ENCODE measurements at regions not wholly inside any gene's neighbourhood (a gene's known extent, or its start where the extent isn't known, plus 50 kb on each side); places are given as distances from the start of the nearest gene placed in this dataset.

DNA sequence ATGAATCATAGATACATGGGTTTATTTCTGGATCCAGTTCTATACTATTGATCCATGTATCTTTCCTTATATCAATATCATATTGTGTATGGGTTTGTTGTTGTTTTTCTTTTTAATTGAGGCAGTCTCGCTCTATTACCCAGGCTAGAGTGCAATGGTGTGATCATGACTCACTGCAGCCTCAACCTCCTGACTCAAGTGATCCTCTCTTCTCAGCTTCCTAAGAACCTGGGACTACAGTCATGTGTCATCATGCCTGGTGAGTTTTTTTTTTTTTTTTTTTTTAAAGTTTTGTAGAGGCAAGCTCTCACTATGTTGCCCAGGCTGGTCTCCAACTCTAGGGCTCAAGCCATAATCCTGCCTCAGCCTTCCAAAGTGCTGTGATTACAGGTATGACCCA is 1589.4 kb upstream of the TENM4 start:
- DNase-seq (ENCODE audit: low read depth in 2 of 2), result no peak

DNA sequence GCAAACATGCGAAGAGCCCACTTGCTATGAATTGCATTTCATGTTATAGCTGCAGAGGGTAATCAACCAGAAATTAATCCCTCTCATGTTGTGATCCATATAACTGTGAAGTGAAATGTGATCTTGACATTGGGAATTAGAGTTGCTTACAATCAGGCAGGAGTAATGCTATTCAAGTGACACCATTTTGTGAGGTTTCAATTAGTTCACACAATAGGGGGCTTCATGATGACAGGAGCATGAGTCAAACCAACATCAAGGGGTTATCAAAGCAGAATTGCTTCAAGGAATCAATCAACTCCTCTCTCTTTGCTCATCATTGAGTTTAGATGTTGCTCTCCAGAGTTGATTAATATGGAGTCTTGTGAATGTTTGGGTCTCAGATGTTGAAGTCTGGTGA is 1585.2 kb upstream of the TENM4 start:
- DNase-seq (ENCODE audit: low read depth in 2 of 2), result no peak

DNA sequence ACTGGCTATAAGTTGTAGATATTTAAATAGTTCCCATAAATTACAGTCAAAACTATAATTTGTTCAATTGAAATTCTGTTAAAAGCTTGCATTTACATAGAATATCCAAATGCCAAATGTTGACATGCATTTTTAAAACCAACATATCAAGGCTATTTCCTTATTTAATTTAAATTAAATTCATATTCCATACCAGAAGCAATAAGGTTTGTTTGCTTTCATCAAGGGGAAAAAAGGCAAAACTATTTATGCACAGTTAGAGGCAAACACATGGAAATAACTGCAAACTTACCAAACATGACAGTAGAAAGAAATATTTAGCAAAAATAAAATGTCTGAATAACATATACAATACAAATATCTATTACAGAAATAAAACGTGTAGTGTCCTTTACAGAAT is 1581.2 kb upstream of the TENM4 start:
- no peak for DNase-seq (ENCODE audit: low read depth in 2 of 2)

DNA sequence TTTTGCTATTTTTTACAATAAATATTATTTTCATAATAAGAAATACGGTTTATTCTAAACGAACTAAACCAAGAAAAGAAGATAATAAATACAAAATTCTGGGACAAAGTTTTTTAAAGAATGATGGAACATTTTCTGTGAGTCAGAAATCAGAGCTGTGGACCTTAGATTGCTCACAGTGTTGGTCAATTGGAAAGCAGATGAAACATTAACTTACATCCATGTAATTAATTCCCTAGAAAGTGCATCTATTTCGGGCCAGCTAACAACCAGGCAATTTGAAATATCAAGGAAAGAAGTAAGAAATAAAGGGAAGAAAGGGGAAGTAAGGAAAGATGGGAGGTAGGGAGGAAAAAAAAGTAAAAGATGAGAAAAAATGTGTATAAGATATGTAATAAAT is 1569.8 kb upstream of the TENM4 start:
- DNase-seq (ENCODE audit: low read depth in 2 of 2), result no peak

DNA sequence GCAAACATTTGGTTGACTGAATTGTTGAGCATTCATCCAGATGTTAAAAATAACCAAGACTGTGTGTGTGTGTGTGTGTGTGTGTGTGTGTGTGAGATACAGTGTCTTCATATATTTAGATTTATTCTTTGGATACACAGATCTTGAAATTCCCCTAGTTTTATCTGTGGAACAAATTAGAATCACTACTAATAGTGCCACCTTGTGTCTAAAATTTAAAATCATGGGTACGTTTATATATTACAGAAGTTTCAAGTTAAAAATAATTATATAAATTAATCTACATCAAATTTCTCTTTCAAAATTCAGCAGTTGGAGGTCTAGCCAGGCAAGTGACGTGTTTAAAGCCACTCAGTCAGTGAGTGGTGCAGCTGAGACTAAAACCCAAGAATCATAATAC is 1566.2 kb upstream of the TENM4 start:
- peak in 1 of 2 experiments; percentile 37 for DNase-seq (ENCODE audit: low read depth in 2 of 2)

DNA sequence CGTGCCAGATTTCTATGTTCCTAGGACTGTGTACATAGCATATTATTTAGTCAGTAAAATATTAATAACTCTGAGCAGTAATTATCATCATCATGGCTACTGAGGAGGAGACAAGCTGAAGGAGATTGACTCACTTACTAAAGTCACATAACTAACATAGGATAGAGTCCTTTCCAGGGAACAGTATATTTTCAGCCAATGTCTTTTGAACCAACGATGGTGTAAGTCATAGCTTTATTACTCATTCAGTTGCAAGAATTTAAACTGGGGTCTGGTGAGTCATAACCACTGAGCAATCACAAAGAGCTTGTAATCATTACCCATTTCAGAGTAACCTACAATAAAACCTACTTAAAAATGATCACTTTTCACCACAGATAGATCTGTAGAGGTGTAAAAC is 1564.8 kb upstream of the TENM4 start:
- peak; percentile 74 to 75 for DNase-seq (ENCODE audit: low read depth in 2 of 2)

DNA sequence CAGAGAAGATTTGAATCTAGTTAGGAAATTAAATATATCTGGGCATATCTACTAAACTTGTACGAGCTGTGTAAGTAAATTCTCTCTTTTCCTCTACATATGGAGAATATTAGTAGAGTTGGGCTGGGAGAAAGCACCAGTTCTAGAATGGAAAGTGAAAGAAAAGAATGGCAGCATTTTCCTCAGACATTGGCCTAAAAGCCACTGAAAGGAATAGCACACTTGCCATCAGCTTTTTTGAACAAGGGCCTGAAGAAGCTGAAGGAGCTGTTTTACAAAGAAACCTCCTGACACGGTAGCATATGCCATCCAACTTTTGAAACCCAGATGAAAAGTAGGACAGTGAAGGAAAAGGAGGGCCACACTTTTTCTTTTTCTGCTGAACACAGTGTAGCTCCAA is 1563.7 kb upstream of the TENM4 start:
- DNase-seq (ENCODE audit: low read depth in 2 of 2), result no peak

DNA sequence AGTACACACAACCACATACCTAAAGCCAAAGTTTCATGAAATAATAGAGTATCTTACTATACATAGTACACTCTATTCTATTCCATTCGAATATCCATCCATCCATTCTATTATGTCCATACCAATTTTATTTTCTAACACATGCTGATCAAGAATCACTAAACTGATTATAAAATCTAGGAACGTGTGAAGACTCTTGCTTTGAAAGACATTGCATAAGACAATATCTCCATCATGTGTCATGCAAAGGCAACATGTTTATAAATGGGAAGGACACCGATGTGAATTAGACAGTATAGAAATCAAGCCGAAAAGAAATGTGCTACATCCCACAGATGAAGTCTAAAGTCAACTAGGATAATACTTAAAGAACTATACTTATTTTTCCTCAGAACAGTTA is 1561.5 kb upstream of the TENM4 start:
- no peak for DNase-seq (ENCODE audit: low read depth in 2 of 2)

DNA sequence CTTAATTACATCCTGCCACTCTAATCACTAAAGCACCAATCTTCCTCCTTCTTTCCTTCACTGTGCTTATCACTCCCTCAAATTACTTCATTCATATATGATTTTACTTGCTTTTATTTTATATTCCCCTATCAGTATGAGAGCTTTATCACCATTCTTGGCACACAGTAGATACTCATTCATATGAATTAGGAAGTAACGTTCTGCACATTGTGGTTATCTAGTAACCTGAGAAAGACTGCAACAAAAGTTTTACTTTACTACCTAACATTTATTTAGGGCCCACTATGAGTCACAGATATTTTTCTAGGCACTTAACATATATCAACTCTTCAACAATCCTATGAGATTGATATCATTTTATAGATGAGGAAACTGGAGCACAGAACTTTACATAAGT is 1559.9 kb upstream of the TENM4 start:
- DNase-seq (ENCODE audit: low read depth in 2 of 2), result no peak

DNA sequence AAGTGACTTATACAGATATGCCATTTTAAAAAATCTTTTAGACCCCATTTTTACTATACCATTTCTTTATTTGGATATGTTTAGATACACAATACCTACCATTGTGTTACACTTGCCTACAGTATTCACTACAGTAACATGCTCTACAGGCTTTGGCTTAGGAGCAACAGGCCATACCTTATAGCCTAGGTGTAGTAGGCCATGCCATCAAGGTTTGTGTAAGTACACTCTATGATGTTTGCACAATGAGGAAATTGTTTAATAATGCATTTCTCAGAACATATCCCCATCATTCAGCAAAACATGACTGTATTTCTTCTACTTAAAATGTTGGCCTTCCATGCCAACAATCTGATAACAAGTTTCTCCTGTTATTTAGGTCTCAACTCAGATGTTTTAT is 1559.5 kb upstream of the TENM4 start:
- no peak for DNase-seq (ENCODE audit: low read depth in 2 of 2)

DNA sequence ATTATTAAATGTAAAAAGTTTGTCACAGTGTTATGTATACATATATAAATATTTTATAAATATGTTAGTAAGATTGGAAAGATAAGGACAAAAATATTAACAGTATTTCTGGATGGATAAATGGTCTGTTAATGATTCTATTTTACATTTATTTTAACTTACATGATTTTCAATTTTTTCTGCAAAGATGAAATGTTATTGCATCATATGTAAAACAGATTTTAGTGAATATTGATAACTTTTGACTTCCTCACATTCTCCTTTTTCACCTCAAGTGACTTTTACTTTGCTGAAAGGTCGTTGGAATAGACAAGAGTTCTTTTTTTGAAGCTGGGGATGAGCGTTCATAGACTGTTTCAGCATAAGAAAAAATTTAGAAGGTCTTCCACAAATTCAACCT is 1554.7 kb upstream of the TENM4 start:
- no peak for DNase-seq (ENCODE audit: low read depth in 2 of 2)

DNA sequence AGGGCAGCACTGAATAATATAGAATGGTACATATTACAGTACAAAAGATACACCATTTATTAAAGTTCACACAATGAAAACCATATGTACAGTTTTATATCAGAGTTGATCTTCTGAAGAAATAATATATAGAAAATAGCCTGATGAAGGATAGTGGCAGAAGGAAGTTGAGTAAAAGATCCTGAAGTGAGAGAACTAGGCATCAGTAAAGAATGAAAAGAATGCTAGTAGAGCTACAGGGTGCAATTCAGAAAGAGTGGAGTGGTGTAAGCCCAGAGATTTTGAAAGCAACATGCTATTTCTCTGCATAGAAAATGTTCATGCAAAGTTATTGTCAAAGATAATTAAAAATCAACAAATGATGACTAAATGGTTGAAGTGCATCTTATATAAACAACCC is 1552.7 kb upstream of the TENM4 start:
- peak; percentile 32 to 34 for DNase-seq (ENCODE audit: low read depth in 2 of 2)

DNA sequence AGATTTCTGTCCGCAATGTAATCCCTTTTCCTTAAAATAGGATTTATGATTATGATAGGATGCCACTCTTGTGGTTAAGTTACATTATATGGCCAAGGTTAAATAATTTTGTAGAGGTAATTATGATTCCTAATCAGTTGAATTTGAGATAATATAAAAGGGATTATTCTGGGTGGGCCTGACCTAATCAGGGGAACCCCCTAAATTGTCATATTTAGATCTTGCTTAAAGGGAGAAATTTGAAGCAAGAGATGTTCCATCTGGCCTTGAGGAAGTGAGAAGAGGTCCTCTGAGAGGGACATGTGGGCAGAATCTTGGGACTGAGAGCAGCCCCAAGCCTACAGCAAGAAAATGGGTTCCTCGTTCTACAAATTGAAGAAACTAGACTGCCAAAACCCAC is 1550.1 kb upstream of the TENM4 start:
- DNase-seq (ENCODE audit: low read depth in 2 of 2), result no peak

DNA sequence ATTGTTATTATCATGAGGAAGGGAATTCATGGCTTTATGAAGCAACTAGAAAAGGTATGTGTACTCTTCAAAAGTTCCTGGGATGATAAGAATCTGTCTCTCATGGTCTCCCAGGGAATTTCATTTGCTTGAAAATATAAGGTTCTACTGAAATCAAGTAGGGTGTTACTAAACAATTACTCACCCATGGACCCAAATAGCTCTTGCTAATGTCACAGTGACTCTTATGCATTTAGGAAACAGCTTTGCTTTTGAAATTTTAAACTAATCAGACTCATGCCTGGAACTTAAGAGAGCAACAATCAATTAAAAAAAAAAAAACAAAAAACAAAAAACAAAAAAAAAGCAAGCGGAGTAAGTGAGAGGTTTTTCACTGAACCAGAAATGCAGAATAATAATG is 1546.3 kb upstream of the TENM4 start:
- no peak for DNase-seq (ENCODE audit: low read depth in 2 of 2)

DNA sequence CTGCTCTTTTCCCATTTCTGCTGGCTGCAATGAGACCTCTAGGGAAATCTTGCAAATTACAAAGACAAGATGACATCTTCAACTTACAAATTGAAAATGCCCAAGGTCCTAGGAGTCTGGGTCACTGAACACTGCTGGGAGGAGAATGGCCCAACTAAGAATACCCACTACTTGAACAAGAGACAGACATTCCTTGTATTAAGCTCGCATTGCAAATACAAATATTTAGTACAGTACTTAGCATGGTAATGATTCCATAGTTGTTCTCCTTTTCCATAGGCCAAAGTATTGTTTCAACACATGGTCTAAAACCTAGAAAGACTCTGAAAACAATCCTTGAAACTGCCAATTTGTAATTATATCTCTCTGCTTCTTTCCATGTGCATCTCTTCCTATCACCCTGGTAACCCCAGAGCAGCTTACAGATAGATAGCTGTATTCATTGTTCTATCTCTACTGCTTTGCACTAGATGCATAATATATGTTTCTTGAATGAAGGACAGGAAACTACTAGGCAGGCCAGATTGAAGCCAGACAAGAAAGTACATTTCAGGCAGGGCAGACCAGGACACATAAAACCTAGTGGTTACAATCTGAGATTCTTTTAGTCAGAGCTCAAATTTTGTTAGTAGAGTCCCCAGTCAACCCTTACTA is 1545.7 kb upstream of the TENM4 start:
- DNase-seq (ENCODE audit: low read depth in 2 of 2), result no peak

DNA sequence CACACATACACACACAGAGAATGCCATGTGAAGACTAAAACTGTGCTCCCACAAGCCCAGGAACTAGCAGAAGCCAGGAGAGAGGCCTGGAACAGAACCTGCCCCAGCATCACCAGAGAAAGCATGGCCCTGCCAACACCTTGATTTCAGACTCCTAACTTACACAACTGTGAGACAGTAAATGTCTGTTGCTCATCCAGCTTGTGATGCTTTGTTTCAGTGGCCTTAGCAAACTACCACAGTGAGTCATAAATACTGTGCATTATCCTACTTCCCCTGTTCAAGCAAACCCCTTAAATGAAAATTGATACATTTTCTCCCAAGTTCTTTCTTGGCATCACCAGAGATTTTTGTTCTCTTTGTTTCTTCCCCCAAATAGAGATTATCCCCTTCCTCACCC is 1539.4 kb upstream of the TENM4 start:
- no peak for DNase-seq (ENCODE audit: low read depth in 2 of 2)

DNA sequence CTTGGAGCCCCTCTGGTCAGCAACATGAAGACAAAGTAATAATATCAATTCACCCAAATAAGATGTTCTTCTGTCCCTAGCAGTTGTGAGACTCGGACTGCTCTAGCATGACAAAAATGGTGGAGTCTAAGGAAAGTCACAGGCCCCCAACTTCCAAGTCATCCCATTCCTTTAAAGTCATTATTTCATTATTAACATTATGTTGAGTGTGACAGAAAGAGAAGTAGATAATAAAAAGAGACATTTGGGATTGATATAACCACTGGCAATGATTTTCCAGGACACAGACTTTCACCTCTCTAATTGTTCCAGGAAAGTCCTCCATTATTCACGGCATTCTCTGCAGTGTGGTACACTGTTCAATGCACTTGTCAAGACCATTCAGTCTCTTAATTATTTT is 1533.0 kb upstream of the TENM4 start:
- DNase-seq (ENCODE audit: low read depth in 2 of 2), result no peak

DNA sequence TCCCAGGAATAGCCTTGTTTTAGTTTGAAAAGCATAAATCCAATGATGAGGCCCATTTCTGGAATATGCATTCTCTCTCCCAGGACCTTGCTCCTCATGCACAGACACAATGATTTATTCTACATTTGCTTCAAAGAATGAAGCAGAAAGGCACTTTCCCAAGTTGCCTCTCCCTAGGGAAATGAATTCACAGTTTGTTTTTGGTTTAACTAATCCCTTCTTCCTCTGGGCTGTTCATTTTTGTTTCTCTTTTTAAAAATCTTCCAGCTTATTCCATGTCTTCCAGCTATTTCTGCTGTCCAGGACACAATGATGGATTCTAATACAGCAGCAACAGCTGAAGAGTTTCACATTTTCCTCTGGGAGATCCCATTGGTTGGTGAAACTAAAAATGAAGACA is 1529.2 kb upstream of the TENM4 start:
- peak; percentile 29 to 31 for DNase-seq (ENCODE audit: low read depth in 2 of 2)

DNA sequence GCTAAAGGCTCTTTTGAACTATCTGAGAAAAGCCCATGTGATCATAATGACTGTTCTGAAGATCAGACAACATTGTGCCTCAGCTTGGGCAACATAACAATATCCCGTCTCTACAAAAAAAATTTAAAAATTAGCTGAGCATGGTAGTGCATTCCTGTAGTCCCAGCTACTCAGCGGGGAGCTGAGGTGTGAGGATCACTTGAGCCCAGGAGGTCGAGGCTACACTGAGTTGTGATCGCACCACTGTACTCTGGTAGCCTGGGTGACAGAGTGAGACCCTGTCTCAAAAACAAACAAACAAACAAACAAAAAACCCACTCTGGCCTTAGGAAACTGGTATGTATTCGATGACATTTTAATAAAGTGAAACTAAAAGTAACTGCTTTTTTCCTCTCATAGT is 1526.8 kb upstream of the TENM4 start:
- DNase-seq (ENCODE audit: low read depth in 2 of 2), result no peak

DNA sequence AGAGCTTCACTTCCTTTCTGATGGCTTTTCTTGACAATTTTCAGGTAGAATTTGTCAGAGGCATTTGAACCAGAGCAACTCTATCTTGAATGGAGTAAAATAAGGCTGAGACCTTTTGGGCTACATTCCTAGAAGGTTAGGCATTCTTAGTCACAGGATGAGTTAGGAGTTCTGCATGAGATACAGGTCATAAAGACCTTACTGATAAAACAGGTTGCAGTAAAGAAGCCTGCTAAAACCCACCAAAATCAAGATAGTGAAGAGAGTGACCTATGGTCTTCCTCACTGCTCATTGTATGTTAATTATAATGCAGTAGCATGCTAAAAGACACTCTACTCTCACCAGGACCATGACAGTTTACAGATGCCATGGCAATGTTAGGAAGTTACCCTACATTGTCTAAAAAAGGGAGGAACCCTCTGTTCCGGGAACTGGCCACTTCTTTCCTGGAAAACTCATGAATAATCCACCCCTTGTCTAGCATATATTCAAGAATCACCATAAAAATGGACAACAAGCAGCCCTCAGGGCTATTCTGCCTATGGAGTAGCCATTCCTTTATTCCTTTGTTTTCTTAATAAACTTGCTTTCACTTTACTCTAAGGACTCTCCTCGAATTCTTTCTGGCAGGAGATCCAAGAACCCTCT is 1519.7 kb upstream of the TENM4 start:
- no peak for DNase-seq (ENCODE audit: low read depth in 2 of 2)

DNA sequence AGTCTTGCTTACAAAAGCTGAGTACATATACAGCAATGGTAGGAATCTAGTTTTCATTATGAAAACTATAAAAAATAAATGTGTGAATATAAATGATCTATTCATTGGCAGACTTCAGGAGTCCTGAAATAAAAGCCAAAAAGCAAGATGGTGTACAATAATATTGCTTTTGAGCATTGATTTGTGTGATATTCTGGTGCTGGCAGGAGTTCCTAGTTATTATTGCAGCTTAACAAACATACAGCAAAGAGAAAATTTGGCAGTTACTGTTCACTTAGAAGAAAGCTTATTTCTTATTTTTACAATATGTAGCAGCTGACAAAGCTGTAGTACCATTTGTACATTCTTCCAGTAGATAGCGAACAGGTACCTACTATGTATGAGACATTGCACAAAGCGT is 1518.9 kb upstream of the TENM4 start:
- DNase-seq (ENCODE audit: low read depth in 2 of 2), result no peak

DNA sequence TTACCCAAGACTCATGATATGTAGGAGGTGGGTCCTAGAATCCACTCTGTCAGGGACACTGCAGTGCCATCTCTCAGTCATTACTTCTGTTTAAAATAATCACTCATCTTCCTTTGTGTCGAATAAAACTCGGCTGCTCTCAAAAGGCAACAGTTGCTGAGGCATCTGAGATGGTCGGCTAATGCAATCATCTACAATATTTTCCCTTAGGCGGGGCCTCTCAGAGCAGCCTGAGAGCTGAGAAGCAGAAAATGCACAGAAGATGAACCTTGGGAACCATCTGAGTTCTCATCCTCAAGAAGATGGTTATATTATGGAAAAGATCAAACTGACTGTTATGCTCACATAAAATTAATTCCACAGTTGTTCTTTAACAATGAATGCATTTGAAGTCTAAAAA is 1518.2 kb upstream of the TENM4 start:
- DNase-seq (ENCODE audit: low read depth in 2 of 2), result peak; percentile 30 to 31

DNA sequence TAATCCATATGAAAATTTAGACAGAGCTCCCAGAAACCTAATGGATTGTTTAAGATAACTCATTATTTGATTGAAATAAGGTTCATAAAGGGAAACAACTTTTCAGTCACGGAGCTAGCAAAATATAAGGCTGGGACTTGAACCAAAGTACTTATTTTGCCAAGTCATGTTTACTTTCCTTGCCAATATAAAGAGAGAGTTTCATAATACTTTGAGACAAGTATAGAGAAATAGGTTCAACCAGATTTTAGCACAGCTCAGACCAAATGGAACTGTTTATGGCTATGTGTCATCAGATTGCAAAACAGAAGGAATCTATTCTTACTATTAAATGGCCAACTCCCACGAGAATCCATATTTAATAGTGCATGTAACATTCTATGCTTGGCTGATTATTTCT is 1517.5 kb upstream of the TENM4 start:
- DNase-seq (ENCODE audit: low read depth in 2 of 2), result peak; percentile 90 to 92

DNA sequence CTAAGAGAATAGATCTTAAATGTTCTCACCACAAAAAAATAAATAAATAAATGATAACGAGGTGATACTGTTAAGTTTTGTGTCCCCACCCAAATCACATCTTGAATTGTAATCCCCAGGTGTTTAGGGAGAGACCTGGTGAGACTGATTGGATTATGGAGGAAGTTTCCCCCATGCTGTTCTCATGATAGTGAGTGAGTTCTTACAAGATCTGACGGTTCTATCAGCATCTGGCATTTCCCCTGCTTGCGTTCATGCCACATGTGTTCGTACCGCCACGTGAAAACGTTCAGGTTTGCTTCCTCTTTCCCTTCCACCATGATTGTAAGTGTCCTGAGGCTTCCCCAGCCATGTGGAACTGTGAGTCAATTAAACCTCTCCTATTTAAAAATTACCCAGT is 1514.8 kb upstream of the TENM4 start:
- no peak for DNase-seq (ENCODE audit: low read depth in 2 of 2)

All from fibroblast of skin of left biceps (primary cell).